ENCODE measurements at regions not wholly inside any gene's neighbourhood (a gene's known extent, or its start where the extent isn't known, plus 50 kb on each side); places are given as distances from the start of the nearest gene placed in this dataset.

DNA sequence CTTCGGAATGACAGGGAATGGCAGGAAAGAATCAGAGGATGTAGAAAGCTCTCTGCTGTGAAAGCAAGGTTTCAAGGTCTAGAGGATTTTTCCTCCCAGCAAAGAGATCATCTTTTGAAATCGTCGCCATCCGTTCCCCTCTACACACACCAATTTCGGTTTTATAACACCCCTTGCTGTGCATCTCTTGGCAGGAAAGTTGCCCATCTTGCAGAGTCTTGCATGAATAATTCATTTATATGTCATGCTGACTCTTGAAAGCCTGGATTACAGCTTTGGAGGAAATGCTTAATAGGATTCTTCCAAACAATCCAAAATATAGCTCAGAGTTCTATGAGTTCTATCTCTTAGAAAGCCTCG is 262.7 kb downstream of the CHL1 start:
- no peak for DNase-seq (ENCODE audit: low spot score)
- TF ChIP-seq, protein P1, sequence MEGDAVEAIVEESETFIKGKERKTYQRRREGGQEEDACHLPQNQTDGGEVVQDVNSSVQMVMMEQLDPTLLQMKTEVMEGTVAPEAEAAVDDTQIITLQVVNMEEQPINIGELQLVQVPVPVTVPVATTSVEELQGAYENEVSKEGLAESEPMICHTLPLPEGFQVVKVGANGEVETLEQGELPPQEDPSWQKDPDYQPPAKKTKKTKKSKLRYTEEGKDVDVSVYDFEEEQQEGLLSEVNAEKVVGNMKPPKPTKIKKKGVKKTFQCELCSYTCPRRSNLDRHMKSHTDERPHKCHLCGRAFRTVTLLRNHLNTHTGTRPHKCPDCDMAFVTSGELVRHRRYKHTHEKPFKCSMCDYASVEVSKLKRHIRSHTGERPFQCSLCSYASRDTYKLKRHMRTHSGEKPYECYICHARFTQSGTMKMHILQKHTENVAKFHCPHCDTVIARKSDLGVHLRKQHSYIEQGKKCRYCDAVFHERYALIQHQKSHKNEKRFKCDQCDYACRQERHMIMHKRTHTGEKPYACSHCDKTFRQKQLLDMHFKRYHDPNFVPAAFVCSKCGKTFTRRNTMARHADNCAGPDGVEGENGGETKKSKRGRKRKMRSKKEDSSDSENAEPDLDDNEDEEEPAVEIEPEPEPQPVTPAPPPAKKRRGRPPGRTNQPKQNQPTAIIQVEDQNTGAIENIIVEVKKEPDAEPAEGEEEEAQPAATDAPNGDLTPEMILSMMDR (IDR thresholded peaks at IDR 0.05; ENCODE audit: extremely low read depth, insufficient read depth, missing control alignments), result no peak
- in situ Hi-C loops (cut with MboI; ENCODE audit: low pct_unique_long_range_greater_than_20kb, low sequenced_read_pairs, unreplicated experiment), result no loop called here

DNA sequence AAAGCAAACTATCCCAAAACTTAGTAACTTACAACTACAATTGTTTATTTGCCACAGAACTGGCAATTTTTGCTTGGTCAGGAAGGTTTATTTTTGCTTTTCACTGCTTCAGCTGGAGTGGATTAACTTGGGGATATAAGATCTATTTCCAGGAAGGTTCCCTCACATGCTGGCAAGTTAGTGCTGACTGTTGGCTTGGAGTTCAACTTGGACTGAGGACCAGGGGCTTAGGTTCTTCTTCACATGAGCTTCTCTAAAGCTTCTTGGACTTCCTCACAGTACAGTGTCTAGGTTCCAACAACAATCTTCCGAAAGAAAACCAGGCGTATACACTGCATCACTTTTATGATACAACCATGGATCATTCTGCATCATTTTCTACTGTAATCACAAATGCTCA is 264.4 kb downstream of the CHL1 start:
- no peak for DNase-seq (ENCODE audit: low spot score)
- TF ChIP-seq, protein P1 (IDR thresholded peaks at IDR 0.05; ENCODE audit: extremely low read depth, insufficient read depth, missing control alignments), result no peak
- in situ Hi-C loops (cut with MboI; ENCODE audit: low pct_unique_long_range_greater_than_20kb, low sequenced_read_pairs, unreplicated experiment), result no loop called here

DNA sequence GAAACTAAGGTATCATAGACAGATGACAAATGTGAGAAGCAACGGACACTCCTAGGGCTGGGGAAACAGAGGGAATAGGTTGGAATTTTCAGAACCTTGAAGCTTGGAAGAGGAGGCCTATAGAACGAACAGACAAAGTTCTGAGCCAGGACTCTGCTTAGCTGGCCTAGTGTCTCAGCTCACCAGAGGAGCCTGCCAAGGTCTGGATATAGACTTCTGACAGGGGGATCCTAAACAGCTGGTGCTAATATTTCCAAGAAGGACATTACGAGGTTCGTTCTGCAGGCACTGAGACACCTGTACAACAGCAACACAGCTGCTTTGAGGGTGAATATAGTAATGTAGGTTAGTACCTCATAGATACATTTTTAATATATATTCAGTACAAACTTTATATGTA is 266.3 kb downstream of the CHL1 start:
- TF ChIP-seq, protein P1 (IDR thresholded peaks at IDR 0.05; ENCODE audit: extremely low read depth, insufficient read depth, missing control alignments), result no peak
- DNase-seq (ENCODE audit: low spot score), result no peak
- in situ Hi-C loops (cut with MboI; ENCODE audit: low pct_unique_long_range_greater_than_20kb, low sequenced_read_pairs, unreplicated experiment), result no loop called here

DNA sequence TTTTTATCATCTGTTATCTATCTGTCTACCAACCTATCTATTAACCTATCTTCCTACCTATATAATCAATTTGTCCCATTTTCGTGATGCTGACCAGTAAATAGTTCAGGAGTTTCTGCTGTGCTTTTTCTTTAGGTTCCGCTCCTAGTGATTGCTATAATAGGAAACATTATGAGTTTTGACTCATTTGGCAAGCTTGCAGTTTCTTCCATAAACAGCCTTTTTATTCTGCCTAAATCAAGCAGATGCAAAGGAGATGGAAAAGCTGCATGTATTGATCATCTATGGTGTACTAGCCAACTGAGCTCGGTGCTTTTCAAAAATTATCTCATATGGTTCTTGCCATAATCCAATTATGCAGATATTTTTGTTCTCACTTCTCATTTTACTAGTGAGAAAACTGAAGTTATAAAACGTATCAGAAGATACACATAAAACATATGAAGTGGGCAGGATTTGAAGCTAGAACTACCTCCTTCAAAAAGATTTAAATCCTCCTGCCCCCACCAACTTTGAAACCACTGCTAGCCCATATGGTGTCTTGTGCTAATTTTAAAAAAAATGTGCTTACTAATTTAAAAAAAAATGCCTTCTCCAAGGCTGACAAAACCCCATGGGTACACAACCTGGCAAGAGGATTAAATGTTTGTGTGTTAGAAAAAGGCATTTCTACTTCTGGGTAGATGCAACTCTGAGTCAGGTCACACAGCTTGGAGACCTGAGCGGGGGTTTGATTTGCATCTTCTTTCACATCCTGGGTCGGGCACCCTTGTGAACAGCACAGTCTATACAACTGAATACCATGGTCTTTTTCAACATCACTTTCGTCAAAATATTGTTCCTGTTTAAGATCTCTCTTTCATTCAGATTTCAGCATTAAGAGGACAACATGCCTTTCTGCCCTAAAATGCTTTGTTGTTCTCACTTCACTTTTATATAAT is 267.0 kb downstream of the CHL1 start:
- TF ChIP-seq, protein P1 (IDR thresholded peaks at IDR 0.05; ENCODE audit: extremely low read depth, insufficient read depth, missing control alignments), result no peak
- in situ Hi-C loops (cut with MboI; ENCODE audit: low pct_unique_long_range_greater_than_20kb, low sequenced_read_pairs, unreplicated experiment), result no loop called here

DNA sequence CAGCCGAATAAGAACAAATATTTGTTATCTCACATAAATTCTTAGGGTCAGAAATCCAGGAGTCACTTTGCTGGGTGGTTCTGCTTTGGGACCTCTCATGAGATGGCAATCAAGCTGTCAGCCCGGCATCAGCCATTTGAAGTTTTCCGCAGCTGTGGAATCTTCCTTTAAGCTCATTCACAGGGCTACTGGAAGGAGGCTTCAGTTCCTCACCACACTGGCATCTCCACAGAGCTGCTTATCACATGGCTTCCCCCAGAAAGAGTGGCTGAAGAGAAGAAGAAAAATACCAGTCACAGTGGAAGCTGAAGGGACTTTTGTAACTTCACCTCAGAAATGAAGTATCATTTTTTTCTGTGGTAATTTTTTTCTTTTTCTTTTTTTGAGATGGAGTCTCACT is 267.7 kb downstream of the CHL1 start:
- TF ChIP-seq, protein P1 (IDR thresholded peaks at IDR 0.05; ENCODE audit: extremely low read depth, insufficient read depth, missing control alignments), result no peak
- no peak for DNase-seq (ENCODE audit: low spot score)
- in situ Hi-C loops (cut with MboI; ENCODE audit: low pct_unique_long_range_greater_than_20kb, low sequenced_read_pairs, unreplicated experiment), result no loop called here

More for the DNA sequence above, 267.0 kb downstream of the CHL1 start:
- peak; percentile 30 for DNase-seq (ENCODE audit: low spot score)

DNA sequence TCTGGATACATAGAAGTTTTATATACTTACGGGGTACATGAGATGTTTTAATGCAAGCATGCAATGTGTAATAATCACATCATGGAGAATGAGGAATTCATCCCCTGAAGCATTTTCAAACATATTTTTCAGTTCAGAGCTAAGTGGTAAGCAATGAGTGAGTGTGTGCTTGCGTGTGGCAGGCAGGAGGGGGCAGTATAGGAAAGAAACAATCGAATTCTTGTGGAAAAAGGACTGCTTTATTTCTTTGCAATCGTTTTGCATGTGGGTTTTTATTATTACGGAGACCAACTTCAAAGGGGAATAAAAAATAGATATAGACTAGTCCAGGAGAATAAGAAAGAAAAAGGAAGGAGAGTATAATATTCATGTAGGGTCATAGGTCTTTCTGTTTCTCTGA is 271.6 kb downstream of the CHL1 start:
- no peak for DNase-seq (ENCODE audit: low spot score)
- in situ Hi-C loops (cut with MboI; ENCODE audit: low pct_unique_long_range_greater_than_20kb, low sequenced_read_pairs, unreplicated experiment), result no loop called here
- TF ChIP-seq, protein P1 (IDR thresholded peaks at IDR 0.05; ENCODE audit: extremely low read depth, insufficient read depth, missing control alignments), result peak; percentile 67

Data from GM13977 (cell line).